ENCODE measurements at regions not wholly inside any gene's neighbourhood (a gene's known extent, or its start where the extent isn't known, plus 50 kb on each side); places are given as distances from the start of the nearest gene placed in this dataset.

- H4K8ac ChIP-seq (ENCODE audit: low read depth, low read length), result no peak overlapping the region
- no peaks in the 10 kb centered on the region for H3K27me3 ChIP-seq (ENCODE audit: insufficient read depth, low read length)
- H3K14ac ChIP-seq (ENCODE audit: low read length), result no peak overlapping the region
- WGBS (ENCODE audit: extremely low coverage, insufficient coverage, insufficient read length), result no CpG with 5 or more reads among the region's 8 CpGs
- DNase-seq, result no peak
- no peak overlapping the region for H2BK12ac ChIP-seq (ENCODE audit: low read length)
- H3K79me1 ChIP-seq (ENCODE audit: low read length), result no peaks in the 10 kb centered on the region
- no peak overlapping the region for H2AK5ac ChIP-seq (ENCODE audit: low read length)
- no peak overlapping the region for H3K18ac ChIP-seq (ENCODE audit: low read length)
- H3K27ac ChIP-seq (ENCODE audit: low read depth, low read length), result no peak overlapping the region
- no peak overlapping the region for H4K12ac ChIP-seq (ENCODE audit: low read depth, low read length)
- H2AFZ ChIP-seq (ENCODE audit: insufficient read depth, low read length, poor library complexity), result no peak overlapping the region
- H4K91ac ChIP-seq (ENCODE audit: low read depth, low read length), result no peak overlapping the region
- H3K4me2 ChIP-seq (ENCODE audit: low read length), result no peak overlapping the region
- H3K36me3 ChIP-seq (ENCODE audit: control insufficient read depth in 1 of 2, insufficient read depth in 2 of 2, low read length in 2 of 2), result no peaks in the 10 kb centered on the region
- no peak overlapping the region for H3K4ac ChIP-seq (ENCODE audit: low read depth, low read length)
- H2BK5ac ChIP-seq (ENCODE audit: low read depth, low read length, poor library complexity), result no peak overlapping the region
- H3K79me2 ChIP-seq (ENCODE audit: control insufficient read depth, insufficient read depth, low read length, poor library complexity), result no peaks in the 10 kb centered on the region
- H2BK120ac ChIP-seq (ENCODE audit: insufficient read depth, low read length, poor library complexity), result no peak overlapping the region
- no peak overlapping the region for H3K9ac ChIP-seq (ENCODE audit: low read length)
- no peaks in the 10 kb centered on the region for H3K4me1 ChIP-seq (ENCODE audit: control insufficient read depth in 1 of 2, insufficient read depth in 2 of 2, low read length in 2 of 2)
- no peak overlapping the region for H3K4me3 ChIP-seq (ENCODE audit: low read depth, low read length)
- no peak overlapping the region for H3K23ac ChIP-seq (ENCODE audit: low read length)
- peaks cover 2% of the 10 kb centered on the region for H3K9me3 ChIP-seq (ENCODE audit: insufficient read depth, low read depth, low read length)
Measured at GRCh38 chr14:95407354-95407753, 87.6 kb upstream of the CLMN start.

- no peaks in the 10 kb centered on the region for H3K36me3 ChIP-seq (ENCODE audit: control insufficient read depth in 1 of 2, insufficient read depth in 2 of 2, low read length in 2 of 2)
- H3K4me1 ChIP-seq (ENCODE audit: control insufficient read depth in 1 of 2, insufficient read depth in 2 of 2, low read length in 2 of 2), result no peaks in the 10 kb centered on the region
- H3K27me3 ChIP-seq (ENCODE audit: insufficient read depth, low read length), result no peaks in the 10 kb centered on the region
- H4K8ac ChIP-seq (ENCODE audit: low read depth, low read length), result no peak overlapping the region
- H3K27ac ChIP-seq (ENCODE audit: low read depth, low read length), result no peak overlapping the region
- no peak overlapping the region for H4K91ac ChIP-seq (ENCODE audit: low read depth, low read length)
- no peak for DNase-seq
- H3K14ac ChIP-seq (ENCODE audit: low read length), result no peak overlapping the region
- no peak overlapping the region for H2AFZ ChIP-seq (ENCODE audit: insufficient read depth, low read length, poor library complexity)
- no peak overlapping the region for H3K18ac ChIP-seq (ENCODE audit: low read length)
- no peak overlapping the region for H4K12ac ChIP-seq (ENCODE audit: low read depth, low read length)
- no peak overlapping the region for H2BK12ac ChIP-seq (ENCODE audit: low read length)
- no peak overlapping the region for H3K4me3 ChIP-seq (ENCODE audit: low read depth, low read length)
- H2BK5ac ChIP-seq (ENCODE audit: low read depth, low read length, poor library complexity), result no peak overlapping the region
- H3K23ac ChIP-seq (ENCODE audit: low read length), result no peak overlapping the region
- peaks cover 2% of the 10 kb centered on the region for H3K9me3 ChIP-seq (ENCODE audit: insufficient read depth, low read depth, low read length)
- no peak overlapping the region for H3K9ac ChIP-seq (ENCODE audit: low read length)
- WGBS (ENCODE audit: extremely low coverage, insufficient coverage, insufficient read length), result no CpG with 5 or more reads among the region's 5 CpGs
- H3K4me2 ChIP-seq (ENCODE audit: low read length), result no peak overlapping the region
- H3K79me2 ChIP-seq (ENCODE audit: control insufficient read depth, insufficient read depth, low read length, poor library complexity), result no peaks in the 10 kb centered on the region
- no peak overlapping the region for H2AK5ac ChIP-seq (ENCODE audit: low read length)
- H2BK120ac ChIP-seq (ENCODE audit: insufficient read depth, low read length, poor library complexity), result no peak overlapping the region
- no peak overlapping the region for H3K4ac ChIP-seq (ENCODE audit: low read depth, low read length)
- no peaks in the 10 kb centered on the region for H3K79me1 ChIP-seq (ENCODE audit: low read length)
Measured at GRCh38 chr14:95406756-95407277, 87.1 kb upstream of the CLMN start.

DNA sequence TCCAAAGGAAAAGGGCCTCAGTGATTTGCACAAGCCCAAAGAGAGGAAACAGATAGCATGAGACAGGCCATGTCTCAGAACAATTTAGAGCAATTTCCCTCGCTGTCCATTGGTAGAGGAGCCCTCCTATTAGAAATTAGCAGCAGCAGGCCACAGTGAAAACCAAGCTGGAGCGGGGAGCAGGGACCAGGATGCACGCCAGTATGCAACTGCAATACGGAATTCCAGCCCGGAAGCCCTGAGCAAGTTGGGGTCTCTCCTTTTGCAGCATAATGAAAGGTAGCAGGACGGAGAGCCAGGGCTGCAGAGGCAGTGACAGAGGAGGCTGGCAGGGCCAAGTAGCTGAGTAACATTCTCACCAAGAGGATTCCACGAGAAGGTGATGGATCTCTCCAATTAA is 84.9 kb upstream of the CLMN start:
- DNase-seq, result no peak
- no peak overlapping the region for H2AFZ ChIP-seq (ENCODE audit: insufficient read depth, low read length, poor library complexity)
- H4K12ac ChIP-seq (ENCODE audit: low read depth, low read length), result no peak overlapping the region
- H3K27me3 ChIP-seq (ENCODE audit: insufficient read depth, low read length), result no peaks in the 10 kb centered on the region
- no peak overlapping the region for H3K4me2 ChIP-seq (ENCODE audit: low read length)
- no peak overlapping the region for H3K14ac ChIP-seq (ENCODE audit: low read length)
- no peak overlapping the region for H3K27ac ChIP-seq (ENCODE audit: low read depth, low read length)
- no peak overlapping the region for H2BK12ac ChIP-seq (ENCODE audit: low read length)
- H3K23ac ChIP-seq (ENCODE audit: low read length), result no peak overlapping the region
- no peak overlapping the region for H4K8ac ChIP-seq (ENCODE audit: low read depth, low read length)
- H3K9me3 ChIP-seq (ENCODE audit: insufficient read depth, low read depth, low read length), result no peaks in the 10 kb centered on the region
- no peak overlapping the region for H2AK5ac ChIP-seq (ENCODE audit: low read length)
- no peak overlapping the region for H3K9ac ChIP-seq (ENCODE audit: low read length)
- no peak overlapping the region for H2BK5ac ChIP-seq (ENCODE audit: low read depth, low read length, poor library complexity)
- no CpG with 5 or more reads among the region's 7 CpGs for WGBS (ENCODE audit: extremely low coverage, insufficient coverage, insufficient read length)
- no peak overlapping the region for H3K4ac ChIP-seq (ENCODE audit: low read depth, low read length)
- H3K4me3 ChIP-seq (ENCODE audit: low read depth, low read length), result no peak overlapping the region
- H3K79me1 ChIP-seq (ENCODE audit: low read length), result no peaks in the 10 kb centered on the region
- H4K91ac ChIP-seq (ENCODE audit: low read depth, low read length), result no peak overlapping the region
- no peaks in the 10 kb centered on the region for H3K4me1 ChIP-seq (ENCODE audit: control insufficient read depth in 1 of 2, insufficient read depth in 2 of 2, low read length in 2 of 2)
- H3K18ac ChIP-seq (ENCODE audit: low read length), result no peak overlapping the region
- H3K36me3 ChIP-seq (ENCODE audit: control insufficient read depth in 1 of 2, insufficient read depth in 2 of 2, low read length in 2 of 2), result no peaks in the 10 kb centered on the region
- no peak overlapping the region for H2BK120ac ChIP-seq (ENCODE audit: insufficient read depth, low read length, poor library complexity)
- H3K79me2 ChIP-seq (ENCODE audit: control insufficient read depth, insufficient read depth, low read length, poor library complexity), result no peaks in the 10 kb centered on the region

DNA sequence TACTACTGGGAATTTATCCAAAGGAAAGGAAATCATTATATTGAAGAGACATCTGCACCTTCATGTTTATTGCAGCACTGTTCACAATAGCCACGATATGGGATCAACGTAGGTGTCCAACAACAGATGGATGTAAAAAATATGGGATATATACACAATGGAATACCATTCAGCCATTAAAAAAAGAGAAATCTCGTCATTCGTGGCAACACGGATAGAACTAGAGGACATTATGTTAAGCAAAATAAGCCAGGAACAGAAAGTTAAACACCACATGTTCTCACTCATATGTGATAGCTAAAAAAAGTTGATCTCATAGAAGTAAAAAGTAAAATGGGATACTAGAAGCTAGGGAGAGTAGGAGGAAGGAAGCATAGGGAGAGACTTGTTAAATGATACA is 82.9 kb upstream of the CLMN start:
- H3K27me3 ChIP-seq (ENCODE audit: insufficient read depth, low read length), result no peaks in the 10 kb centered on the region
- H2BK5ac ChIP-seq (ENCODE audit: low read depth, low read length, poor library complexity), result no peak overlapping the region
- no peak overlapping the region for H3K18ac ChIP-seq (ENCODE audit: low read length)
- DNase-seq, result no peak
- H3K79me2 ChIP-seq (ENCODE audit: control insufficient read depth, insufficient read depth, low read length, poor library complexity), result no peaks in the 10 kb centered on the region
- no peak overlapping the region for H2BK12ac ChIP-seq (ENCODE audit: low read length)
- no peaks in the 10 kb centered on the region for H3K36me3 ChIP-seq (ENCODE audit: control insufficient read depth in 1 of 2, insufficient read depth in 2 of 2, low read length in 2 of 2)
- H3K23ac ChIP-seq (ENCODE audit: low read length), result no peak overlapping the region
- no peak overlapping the region for H2BK120ac ChIP-seq (ENCODE audit: insufficient read depth, low read length, poor library complexity)
- no peak overlapping the region for H3K4me2 ChIP-seq (ENCODE audit: low read length)
- WGBS (ENCODE audit: extremely low coverage, insufficient coverage, insufficient read length), result no CpG with 5 or more reads among the region's 5 CpGs
- no peaks in the 10 kb centered on the region for H3K4me1 ChIP-seq (ENCODE audit: control insufficient read depth in 1 of 2, insufficient read depth in 2 of 2, low read length in 2 of 2)
- H4K8ac ChIP-seq (ENCODE audit: low read depth, low read length), result no peak overlapping the region
- no peak overlapping the region for H2AFZ ChIP-seq (ENCODE audit: insufficient read depth, low read length, poor library complexity)
- H3K79me1 ChIP-seq (ENCODE audit: low read length), result no peaks in the 10 kb centered on the region
- H4K91ac ChIP-seq (ENCODE audit: low read depth, low read length), result no peak overlapping the region
- no peak overlapping the region for H3K4me3 ChIP-seq (ENCODE audit: low read depth, low read length)
- no peak overlapping the region for H2AK5ac ChIP-seq (ENCODE audit: low read length)
- H3K9me3 ChIP-seq (ENCODE audit: insufficient read depth, low read depth, low read length), result peaks cover 4% of the 10 kb centered on the region
- no peak overlapping the region for H3K14ac ChIP-seq (ENCODE audit: low read length)
- no peak overlapping the region for H3K4ac ChIP-seq (ENCODE audit: low read depth, low read length)
- no peak overlapping the region for H4K12ac ChIP-seq (ENCODE audit: low read depth, low read length)
- no peak overlapping the region for H3K27ac ChIP-seq (ENCODE audit: low read depth, low read length)
- no peak overlapping the region for H3K9ac ChIP-seq (ENCODE audit: low read length)

Data from trophoblast cell (in vitro differentiated cells and primary cell).